Right lung (tissue), 2 donors: ENCODE measurements at regions not wholly inside any gene's neighbourhood (a gene's known extent, or its start where the extent isn't known, plus 50 kb on each side); places are given as distances from the start of the nearest gene placed in this dataset.
A peak's percentile ranks its signal among the peaks of the same experiment; 100 is the strongest.

Source experiments
- DNase-seq, 2 donors: peaks; one replicate each; pipeline ENCODE4 v3.0.0-alpha.2; 2013

DNA sequence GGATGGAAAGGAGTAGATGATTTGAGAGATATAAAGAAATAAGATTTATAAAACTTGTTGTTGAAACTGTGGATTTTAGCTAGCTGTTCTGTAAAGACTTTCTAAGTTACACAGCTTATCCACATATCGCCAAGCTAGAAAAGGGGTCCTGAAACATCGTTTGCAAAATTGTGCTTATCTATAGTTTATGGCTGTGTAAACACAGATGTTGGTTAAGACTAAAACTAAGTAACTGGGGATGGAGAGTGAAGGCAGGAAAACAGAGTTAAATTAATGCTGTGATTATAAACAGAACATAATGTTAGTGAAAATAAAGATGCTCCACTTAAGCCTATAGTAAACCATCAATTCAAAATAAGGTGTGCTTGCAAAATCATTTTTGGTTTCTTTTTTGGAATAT is 311.3 kb upstream of the DDHD1 start:
- no peak for DNase-seq

- peak; percentile 73 to 75 for DNase-seq
Observed at GRCh38 chr14:53462931-53463778, 310.0 kb upstream of the DDHD1 start.

- DNase-seq = no peak
Observed at GRCh38 chr14:53461858-53462257, 308.7 kb upstream of the DDHD1 start.

DNA sequence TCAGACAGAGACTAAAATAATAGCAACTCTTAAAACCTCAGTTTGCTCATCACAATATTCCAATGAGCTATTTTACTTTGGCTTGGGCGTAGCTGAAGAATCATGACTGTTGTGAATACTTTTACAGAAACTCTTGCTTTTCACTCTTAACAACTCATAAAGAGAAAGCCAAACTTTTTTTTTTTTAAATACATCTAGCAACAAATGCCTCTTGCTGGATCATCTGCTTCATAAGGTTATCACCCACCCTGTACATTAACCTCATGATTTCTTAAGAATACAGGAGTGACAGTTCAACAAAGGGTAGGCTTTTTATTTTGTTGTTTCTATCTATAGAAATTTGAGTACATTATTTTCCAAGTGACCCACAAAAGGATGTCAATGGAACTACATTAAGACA is 307.4 kb upstream of the DDHD1 start:
- no peak for DNase-seq

DNA sequence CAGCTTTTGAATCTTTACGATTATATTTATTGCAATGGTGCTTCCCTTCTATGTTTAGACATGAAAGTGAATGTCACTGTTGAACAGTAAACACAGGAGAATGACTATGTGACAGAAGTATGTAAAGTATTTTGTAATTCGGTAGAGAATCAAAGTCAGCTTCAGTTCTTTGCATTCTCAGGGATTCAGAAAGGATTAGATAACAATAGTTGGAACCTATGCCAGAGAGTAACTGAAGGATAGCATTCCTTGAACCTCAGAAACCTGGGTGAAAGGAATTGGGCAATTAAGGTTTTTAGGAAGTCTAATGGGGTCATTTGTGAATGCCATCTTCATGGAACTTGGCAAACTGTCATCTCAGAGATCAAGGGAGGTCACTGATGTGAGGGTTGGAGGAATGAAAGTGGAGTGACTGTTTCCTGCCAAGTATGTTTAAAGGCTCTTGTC is 305.3 kb upstream of the DDHD1 start:
- DNase-seq = no peak

DNA sequence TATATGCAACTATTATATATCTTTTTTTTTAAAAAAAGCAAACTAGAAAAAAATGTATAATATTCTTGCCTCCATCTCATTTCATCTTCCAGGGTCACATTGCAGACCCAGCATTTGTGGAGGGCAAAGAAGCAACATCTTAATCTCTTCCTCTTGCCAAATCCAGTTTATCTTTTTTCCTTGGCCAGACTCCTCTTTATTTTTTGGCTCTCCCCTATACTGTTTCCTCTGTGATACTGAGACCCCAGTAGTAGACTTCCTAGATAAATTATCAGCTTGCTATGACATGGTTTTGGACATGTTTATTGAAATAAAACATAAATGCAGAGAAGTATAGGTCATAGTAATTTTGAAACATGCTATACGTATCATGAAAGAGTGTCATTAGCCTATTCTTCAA is 303.8 kb upstream of the DDHD1 start:
- no peak for DNase-seq

DNA sequence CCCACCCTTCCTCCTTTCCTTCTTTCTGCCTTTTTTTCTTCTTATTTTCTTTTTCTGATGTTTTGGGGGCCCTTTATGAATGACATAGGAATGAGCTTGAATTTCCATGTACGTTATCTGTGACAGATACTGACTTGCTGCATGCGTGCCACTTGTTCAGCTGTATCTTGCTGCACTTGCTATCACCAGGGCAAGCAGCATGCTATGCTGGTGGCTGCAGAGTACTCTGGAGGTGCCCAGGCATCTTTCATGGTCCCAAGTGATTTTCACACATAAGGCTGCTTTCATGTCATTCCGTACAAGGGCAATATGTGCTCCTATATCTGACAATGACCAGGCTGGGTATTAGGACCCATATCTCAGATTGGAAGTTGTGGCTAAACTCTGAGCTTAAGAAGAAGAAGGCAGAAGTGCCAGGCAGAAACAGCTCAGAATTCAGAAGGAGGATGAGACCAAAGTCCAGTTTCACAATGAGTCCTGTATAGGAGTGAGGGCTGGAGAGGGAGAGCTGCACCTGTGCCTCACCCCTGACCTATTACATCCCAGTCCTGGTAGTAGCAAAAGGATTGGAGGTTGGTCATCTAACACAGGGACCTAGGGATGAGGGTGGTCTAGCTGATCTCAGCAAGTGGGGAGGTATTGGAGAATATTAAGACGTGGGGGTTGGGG is 299.0 kb upstream of the DDHD1 start:
- no peak for DNase-seq

GRCh38 chr14:53450871-53451270 is 297.7 kb upstream of the DDHD1 start:
- no peak for DNase-seq

GRCh38 chr14:53448682-53449081 is 295.6 kb upstream of the DDHD1 start:
- no peak for DNase-seq

DNA sequence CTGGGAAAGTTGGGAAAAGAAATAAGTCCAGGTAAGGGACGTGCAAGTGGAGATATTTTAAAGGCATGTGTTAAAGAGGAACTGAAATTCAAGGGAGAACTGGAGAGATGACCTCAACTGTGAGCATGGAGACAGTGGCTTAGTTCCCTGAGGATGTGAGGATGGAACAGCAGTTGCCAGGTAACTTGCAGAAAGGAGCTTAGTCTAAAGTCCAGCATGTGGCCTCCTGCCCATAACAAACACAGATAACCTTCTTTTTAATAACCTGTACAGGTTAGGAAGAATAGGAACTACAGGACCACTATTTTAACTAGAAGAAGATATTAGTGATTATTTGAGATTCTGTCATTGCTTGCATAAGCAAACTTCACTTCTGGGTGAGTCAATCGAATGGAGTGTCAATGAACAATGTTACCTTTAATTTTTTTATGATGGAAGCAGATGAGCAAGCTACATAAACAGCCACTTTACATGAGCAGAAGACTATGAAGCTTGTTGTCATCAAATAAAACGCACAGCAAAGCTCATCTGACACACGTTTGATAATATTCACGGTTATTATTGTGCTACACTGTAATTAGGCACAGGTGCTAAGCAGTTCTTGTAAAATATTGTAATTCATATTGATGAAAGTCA is 291.7 kb upstream of the DDHD1 start:
- no peak for DNase-seq

- no peak for DNase-seq
Observed at GRCh38 chr14:53441789-53442188, 288.7 kb upstream of the DDHD1 start.

GRCh38 chr14:53437858-53438257 is 284.7 kb upstream of the DDHD1 start:
- DNase-seq = no peak

- no peak for DNase-seq
Observed at GRCh38 chr14:53432378-53432802, 279.3 kb upstream of the DDHD1 start.

- DNase-seq = no peak
Observed at GRCh38 chr14:53430870-53431269, 277.7 kb upstream of the DDHD1 start.

DNA sequence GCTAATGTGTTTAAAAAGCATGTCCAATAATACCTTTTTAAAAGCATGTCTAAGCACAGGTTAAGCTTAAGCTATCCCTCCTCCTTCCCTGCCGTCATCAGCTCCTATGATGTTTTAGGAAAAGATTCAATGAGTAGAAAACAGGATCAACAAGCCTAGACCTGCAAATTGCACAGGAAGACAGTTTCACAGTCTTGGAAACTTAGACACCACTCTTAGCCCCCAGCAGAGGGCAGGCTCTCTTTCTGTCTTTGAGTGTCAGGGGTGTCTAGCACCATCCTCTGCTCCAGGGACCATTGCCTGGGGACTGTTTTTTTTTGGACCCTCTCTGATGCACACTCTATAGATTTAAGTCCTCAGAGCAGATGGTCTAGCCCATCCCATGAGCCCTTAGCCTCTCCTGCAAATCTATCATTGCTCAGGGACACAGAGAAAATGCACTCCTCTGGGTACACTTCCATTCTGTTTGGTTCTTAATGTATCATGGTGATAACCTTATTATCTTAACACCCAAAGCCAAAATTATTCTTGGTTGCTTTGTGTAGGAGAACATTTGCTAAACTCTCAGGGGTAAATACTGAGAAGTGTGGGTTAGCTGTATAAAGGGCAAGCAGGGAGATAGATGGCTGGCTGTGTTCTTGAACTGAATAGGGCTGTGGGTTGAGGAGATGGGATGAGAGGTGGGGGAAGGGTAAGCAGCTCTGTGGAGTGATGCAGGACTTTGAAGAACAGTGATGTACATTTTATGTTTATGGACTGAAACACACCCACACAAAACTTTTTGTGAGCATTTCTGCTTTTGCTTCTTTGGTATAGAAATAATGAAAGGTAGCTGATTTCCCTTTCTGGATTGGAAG is 259.9 kb upstream of the DDHD1 start:
- no peak for DNase-seq

DNA sequence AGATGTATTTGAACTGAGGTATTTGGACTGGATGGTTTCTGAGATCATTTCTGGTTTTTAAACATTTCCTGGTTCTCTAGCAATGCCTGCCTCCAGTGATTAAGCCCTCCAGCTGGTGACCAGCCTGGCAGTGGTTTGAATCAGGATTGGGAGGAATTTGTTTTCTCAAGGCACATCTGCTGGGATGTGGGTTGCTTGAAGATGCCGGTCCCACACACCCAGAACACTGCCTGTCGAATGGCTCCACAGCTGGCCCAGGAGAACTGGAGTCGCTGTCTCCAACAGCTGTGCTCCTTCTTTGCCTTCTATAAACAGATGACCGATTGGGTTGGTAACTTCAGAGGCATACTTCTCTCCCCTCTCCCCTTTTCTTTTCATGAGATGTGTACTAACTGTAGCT is 258.0 kb upstream of the DDHD1 start:
- no peak for DNase-seq

DNA sequence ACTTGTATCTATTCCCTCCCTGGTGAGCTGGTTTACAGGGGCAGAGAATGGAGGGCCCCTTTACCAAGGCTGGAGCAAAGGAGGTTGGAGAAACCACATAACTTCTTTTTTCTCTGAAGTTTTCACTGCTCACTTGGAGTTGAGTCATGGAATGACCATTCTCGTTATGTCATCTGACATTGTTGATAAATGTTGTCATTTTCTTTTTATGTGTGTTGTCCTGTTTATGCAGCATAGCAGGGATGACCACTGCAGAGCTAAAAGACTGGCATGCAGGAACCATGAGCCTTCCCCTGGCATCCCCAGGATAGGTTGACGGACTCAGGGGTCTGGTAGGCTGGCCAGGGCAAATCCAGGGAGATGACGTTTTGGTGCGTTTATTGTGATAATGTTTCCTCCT is 256.8 kb upstream of the DDHD1 start:
- no peak for DNase-seq

GRCh38 chr14:53409289-53409688 is 256.2 kb upstream of the DDHD1 start:
- peak in 1 of 2 donors; percentile 28 for DNase-seq

DNA sequence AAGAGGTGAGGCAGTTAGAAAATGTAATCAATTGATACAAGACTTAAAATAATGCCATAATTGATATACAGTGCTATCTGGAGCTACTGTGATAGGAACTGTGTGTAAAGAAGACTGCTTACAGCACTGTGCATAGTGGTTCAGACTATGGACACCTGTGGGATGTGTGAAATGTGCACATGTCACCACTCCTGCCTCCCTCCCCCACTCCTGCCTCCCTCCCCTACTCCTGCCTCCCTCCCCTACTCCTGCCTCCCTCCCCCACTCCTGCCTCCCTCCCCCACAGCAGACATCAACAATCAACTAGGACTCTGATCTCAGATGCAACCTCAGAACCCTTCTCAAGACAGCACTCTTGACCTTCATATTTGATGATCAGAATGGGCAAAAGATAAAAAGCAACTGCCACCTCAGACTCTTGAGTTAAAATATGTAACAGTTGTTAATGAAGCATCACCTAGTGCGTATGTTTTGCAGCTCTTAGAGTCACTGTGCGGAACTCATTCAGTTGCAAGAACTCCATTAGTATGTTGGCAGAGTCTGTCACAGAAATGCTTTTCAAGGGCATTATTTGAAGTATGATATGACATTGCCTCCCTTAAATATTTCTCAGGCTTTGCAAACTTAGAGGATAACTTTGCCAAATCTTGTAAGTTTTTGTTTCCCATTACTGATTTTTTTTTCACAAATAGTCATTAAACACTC is 255.2 kb upstream of the DDHD1 start:
- DNase-seq = no peak

- DNase-seq = no peak
Observed at GRCh38 chr14:53406519-53406918, 253.4 kb upstream of the DDHD1 start.

DNA sequence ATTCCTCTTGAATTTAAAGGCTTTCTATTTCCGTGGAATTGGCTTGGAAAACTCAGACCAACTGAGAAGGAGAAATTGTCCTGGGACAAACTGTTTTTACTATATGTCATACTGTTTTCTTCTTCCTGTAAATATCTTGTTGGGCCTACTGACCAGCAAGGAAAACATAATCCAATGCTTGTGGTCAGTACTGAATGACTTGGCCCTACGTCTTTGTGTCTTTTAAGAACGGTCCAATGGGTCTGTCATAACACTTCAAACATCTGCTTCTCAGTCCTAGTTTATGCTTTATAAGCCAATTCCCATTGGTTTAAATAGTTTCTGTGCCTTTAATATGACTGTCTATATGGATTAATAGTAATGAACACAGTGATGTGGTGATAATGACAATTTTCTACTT is 248.5 kb upstream of the DDHD1 start:
- DNase-seq = no peak
